ENCODE measurements at regions not wholly inside any gene's neighbourhood (a gene's known extent, or its start where the extent isn't known, plus 50 kb on each side); places are given as distances from the start of the nearest gene placed in this dataset.

GRCh38 chr6:81682858-81683620 lies 69.4 kb downstream of the TENT5A start:
- H3K27me3 ChIP-seq = no peaks in the 10 kb centered on the region
- H3K4me1 ChIP-seq = no peaks in the 10 kb centered on the region; the same call in 1 of the 2 replicates
- H3K36me3 ChIP-seq = no peaks in the 10 kb centered on the region
- no peak overlapping the region for H3K4me3 ChIP-seq (ENCODE audit: low read depth, low read length)
- no peak for DNase-seq
- no peaks in the 10 kb centered on the region for H3K9me3 ChIP-seq
- TF ChIP-seq CTCF (IDR thresholded peaks at IDR 0.05; ENCODE audit: low read depth, low read length) = no peak

- Histone ChIP-seq H3K36me3 (no peaks in the 10 kb centered on the region), H3K4me3 (ENCODE audit: low read depth, low read length) (no peak overlapping the region), H3K4me1 (no peaks in the 10 kb centered on the region; the same call in 1 of the 2 replicates), H3K9me3 (no peaks in the 10 kb centered on the region), H3K27me3 (no peaks in the 10 kb centered on the region)
- TF ChIP-seq CTCF (IDR thresholded peaks at IDR 0.05; ENCODE audit: low read depth, low read length) = 0 out of 2 replicates have a peak, but pooled peaks have one; percentile 3
- DNase-seq = no peak
These were observed 70.2 kb downstream of the TENT5A start for GRCh38 chr6:81682235-81682795.

- DNase-seq = no peak
- Histone ChIP-seq H3K4me1 (no peaks in the 10 kb centered on the region), H3K4me3 (ENCODE audit: low read depth, low read length) (no peak overlapping the region), H3K36me3 (no peaks in the 10 kb centered on the region), H3K9me3 (no peaks in the 10 kb centered on the region), H3K27me3 (no peaks in the 10 kb centered on the region)
- TF ChIP-seq CTCF (IDR thresholded peaks at IDR 0.05; ENCODE audit: low read depth, low read length) = no peak
These were observed 83.0 kb downstream of the TENT5A start for GRCh38 chr6:81669445-81669844.

- no peak overlapping the region for H3K4me3 ChIP-seq (ENCODE audit: low read depth, low read length)
- no peak for DNase-seq
- no peaks in the 10 kb centered on the region for H3K9me3 ChIP-seq
- H3K27me3 ChIP-seq = no peaks in the 10 kb centered on the region
- H3K4me1 ChIP-seq = no peaks in the 10 kb centered on the region
- no peak for TF ChIP-seq CTCF (IDR thresholded peaks at IDR 0.05; ENCODE audit: low read depth, low read length)
- no peaks in the 10 kb centered on the region for H3K36me3 ChIP-seq
These were observed 83.8 kb downstream of the TENT5A start for GRCh38 chr6:81668615-81669047.

GRCh38 chr6:81666481-81666880 lies 86.0 kb downstream of the TENT5A start:
- no peak for DNase-seq
- H3K9me3 ChIP-seq = no peaks in the 10 kb centered on the region
- H3K36me3 ChIP-seq = no peaks in the 10 kb centered on the region
- TF ChIP-seq CTCF (IDR thresholded peaks at IDR 0.05; ENCODE audit: low read depth, low read length) = no peak
- no peaks in the 10 kb centered on the region for H3K4me1 ChIP-seq
- H3K27me3 ChIP-seq = no peaks in the 10 kb centered on the region
- no peak overlapping the region for H3K4me3 ChIP-seq (ENCODE audit: low read depth, low read length)

- no peaks in the 10 kb centered on the region for H3K27me3 ChIP-seq
These were observed 96.2 kb downstream of the TENT5A start for GRCh38 chr6:81656231-81656630.

More at GRCh38 chr6:81656231-81656630, 96.2 kb downstream of the TENT5A start:
- DNase-seq = no peak
- no peaks in the 10 kb centered on the region for H3K36me3 ChIP-seq
- H3K4me3 ChIP-seq (ENCODE audit: low read depth, low read length) = no peak overlapping the region
- no peak for TF ChIP-seq CTCF (IDR thresholded peaks at IDR 0.05; ENCODE audit: low read depth, low read length)
- no peaks in the 10 kb centered on the region for H3K9me3 ChIP-seq
- H3K4me1 ChIP-seq = no peaks in the 10 kb centered on the region
